HS-27A (cell line): ENCODE measurements at regions not wholly inside any gene's neighbourhood (a gene's known extent, or its start where the extent isn't known, plus 50 kb on each side); places are given as distances from the start of the nearest gene placed in this dataset.

Source experiments
- DNase-seq: peaks from one replicate; pipeline ENCODE4 v3.0.0-alpha.2; 2012; ENCODE audit warnings: low read depth, missing footprints

GRCh38 chr3:23055733-23056376, 147.3 kb upstream of the UBE2E2 start:
- peak; percentile 79 for DNase-seq

- no peak for DNase-seq
Measured at GRCh38 chr3:23062582-23062981, 140.5 kb upstream of the UBE2E2 start.

- no peak for DNase-seq
Measured at GRCh38 chr3:23062982-23063381, 140.1 kb upstream of the UBE2E2 start.

GRCh38 chr3:23067116-23067515, 136.0 kb upstream of the UBE2E2 start:
- DNase-seq, result no peak

GRCh38 chr3:23068016-23068728, 135.0 kb upstream of the UBE2E2 start:
- no peak for DNase-seq

GRCh38 chr3:23071296-23071695, 131.8 kb upstream of the UBE2E2 start:
- DNase-seq, result no peak

GRCh38 chr3:23071758-23072157, 131.4 kb upstream of the UBE2E2 start:
- no peak for DNase-seq

- no peak for DNase-seq
Measured at GRCh38 chr3:23072693-23073092, 130.4 kb upstream of the UBE2E2 start.

- DNase-seq, result no peak
Measured at GRCh38 chr3:23073724-23074305, 129.3 kb upstream of the UBE2E2 start.

GRCh38 chr3:23075496-23075895, 127.6 kb upstream of the UBE2E2 start:
- DNase-seq, result peak; percentile 40

GRCh38 chr3:23076437-23076836, 126.7 kb upstream of the UBE2E2 start:
- DNase-seq, result no peak

- DNase-seq, result no peak
Measured at GRCh38 chr3:23077126-23077525, 126.0 kb upstream of the UBE2E2 start.

- DNase-seq, result no peak
Measured at GRCh38 chr3:23078735-23079134, 124.4 kb upstream of the UBE2E2 start.

GRCh38 chr3:23079976-23080375, 123.2 kb upstream of the UBE2E2 start:
- no peak for DNase-seq

- no peak for DNase-seq
Measured at GRCh38 chr3:23083701-23084100, 119.4 kb upstream of the UBE2E2 start.

- no peak for DNase-seq
Measured at GRCh38 chr3:23084367-23084766, 118.8 kb upstream of the UBE2E2 start.

GRCh38 chr3:23085261-23085660, 117.9 kb upstream of the UBE2E2 start:
- no peak for DNase-seq

- DNase-seq, result no peak
Measured at GRCh38 chr3:23086331-23086730, 116.8 kb upstream of the UBE2E2 start.

GRCh38 chr3:23086831-23087230, 116.3 kb upstream of the UBE2E2 start:
- no peak for DNase-seq

- no peak for DNase-seq
Measured at GRCh38 chr3:23094412-23094811, 108.7 kb upstream of the UBE2E2 start.

GRCh38 chr3:23094890-23095462, 108.2 kb upstream of the UBE2E2 start:
- peak; percentile 42 for DNase-seq

GRCh38 chr3:23096041-23096440, 107.1 kb upstream of the UBE2E2 start:
- no peak for DNase-seq

- DNase-seq, result no peak
Measured at GRCh38 chr3:23099021-23099420, 104.1 kb upstream of the UBE2E2 start.
